ENCODE measurements at regions not wholly inside any gene's neighbourhood (a gene's known extent, or its start where the extent isn't known, plus 50 kb on each side); places are given as distances from the start of the nearest gene placed in this dataset.

- BruUV-seq (replicated peaks) = no TSS peak
- H3K36me3 ChIP-seq (ENCODE audit: control insufficient read depth in 1 of 2, insufficient read depth in 2 of 2, low read length in 2 of 2) = no peaks in the 10 kb centered on the region
- H3K27ac ChIP-seq (ENCODE audit: low read depth, low read length) = no peak overlapping the region
- no peaks in the 10 kb centered on the region for H3K79me2 ChIP-seq (ENCODE audit: insufficient read depth, low read length)
- H3K4me3 ChIP-seq (replicated peaks in 1 of 2; ENCODE audit: low read depth in 1 of 2, low read length in 2 of 2) = no peak overlapping the region
- no peaks in the 10 kb centered on the region for H3K4me1 ChIP-seq (ENCODE audit: control insufficient read depth in 1 of 2, insufficient read depth in 2 of 2, low read length in 2 of 2)
- ATAC-seq (no peak), DNase-seq (ENCODE audit: low read depth, low spot score) (no peak)
- TF ChIP-seq, protein P1, sequence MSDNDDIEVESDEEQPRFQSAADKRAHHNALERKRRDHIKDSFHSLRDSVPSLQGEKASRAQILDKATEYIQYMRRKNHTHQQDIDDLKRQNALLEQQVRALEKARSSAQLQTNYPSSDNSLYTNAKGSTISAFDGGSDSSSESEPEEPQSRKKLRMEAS (IDR thresholded peaks at IDR 0.05) = no peak
- TF ChIP-seq JUND (IDR thresholded peaks at IDR 0.05) = no peak
- no peak for TF ChIP-seq EZH2 (IDR thresholded peaks at IDR 0.05)
- no peak for TF ChIP-seq ELF1 (IDR thresholded peaks at IDR 0.05; ENCODE audit: borderline replicate concordance, low read depth)
- TF ChIP-seq TCF7L2 (IDR thresholded peaks at IDR 0.05; ENCODE audit: borderline replicate concordance, extremely low read depth, insufficient read depth, insufficient read length) = no peak
- no peak for TF ChIP-seq EZH2phosphoT487 (IDR thresholded peaks at IDR 0.05; ENCODE audit: borderline replicate concordance)
- intact Hi-C loops (cut with micrococcal nuclease) = no loop called here
- no peaks in the 10 kb centered on the region for H3K9me2 ChIP-seq (ENCODE audit: insufficient read depth)
- no peaks in the 10 kb centered on the region for H3K27me3 ChIP-seq (ENCODE audit: insufficient read depth, low read length)
- RAD21 ChIA-PET (ENCODE audit: low non-redundant PET in 1 of 2, low total read pairs in 2 of 2, uncharacterized antibody in 2 of 2, unreplicated experiment in 2 of 2) = no interaction called here
- POLR2A ChIA-PET = no interaction called here
- CTCF ChIA-PET = no interaction called here
- no peaks in the 10 kb centered on the region for H3K9me3 ChIP-seq (ENCODE audit: control insufficient read depth in 1 of 2, insufficient read depth in 1 of 2, low read depth in 1 of 2, low read length in 2 of 2)
- H3K9ac ChIP-seq (ENCODE audit: low read length) = no peak overlapping the region
- H2AFZ ChIP-seq (ENCODE audit: low read depth, low read length, poor library complexity, severe bottlenecking) = no peak overlapping the region
- no peaks in the 10 kb centered on the region for H4K20me1 ChIP-seq (ENCODE audit: insufficient read depth)
- no peak overlapping the region for H3K4me2 ChIP-seq (ENCODE audit: low read length)
Observed at GRCh38 chr7:17625043-17625442, 315.3 kb downstream of the SNX13 start.

DNA sequence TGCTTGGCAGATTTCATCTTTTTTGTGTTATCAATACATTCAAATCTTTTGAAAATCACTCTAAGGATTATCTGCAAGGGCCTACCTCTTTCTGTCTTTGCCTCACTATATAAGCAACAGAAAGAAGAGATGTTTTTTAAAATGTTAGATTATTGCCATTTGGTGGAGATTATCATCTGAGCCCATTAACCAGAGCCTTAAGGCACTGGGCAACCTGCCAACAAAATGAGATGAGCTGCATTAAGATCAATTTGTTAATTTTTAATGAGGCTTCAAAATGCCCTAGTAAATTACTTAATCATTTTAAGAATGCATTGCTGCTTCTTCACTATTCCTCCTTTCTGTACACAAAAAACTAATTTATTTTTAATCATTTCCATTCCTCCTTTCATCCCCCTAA lies 314.1 kb downstream of the SNX13 start:
- Histone ChIP-seq H2AFZ (ENCODE audit: low read depth, low read length, poor library complexity, severe bottlenecking) (no peak overlapping the region), H3K9me3 (ENCODE audit: control insufficient read depth in 1 of 2, insufficient read depth in 1 of 2, low read depth in 1 of 2, low read length in 2 of 2) (no peaks in the 10 kb centered on the region), H3K27me3 (ENCODE audit: insufficient read depth, low read length) (no peaks in the 10 kb centered on the region), H3K36me3 (ENCODE audit: control insufficient read depth in 1 of 2, insufficient read depth in 2 of 2, low read length in 2 of 2) (no peaks in the 10 kb centered on the region), H3K79me2 (ENCODE audit: insufficient read depth, low read length) (no peaks in the 10 kb centered on the region), H4K20me1 (ENCODE audit: insufficient read depth) (no peaks in the 10 kb centered on the region), H3K4me3 (replicated peaks in 1 of 2; ENCODE audit: low read depth in 1 of 2, low read length in 2 of 2) (no peak overlapping the region), H3K4me2 (ENCODE audit: low read length) (no peak overlapping the region), H3K9ac (ENCODE audit: low read length) (no peak overlapping the region), H3K4me1 (ENCODE audit: control insufficient read depth in 1 of 2, insufficient read depth in 2 of 2, low read length in 2 of 2) (no peaks in the 10 kb centered on the region), H3K27ac (ENCODE audit: low read depth, low read length) (no peak overlapping the region), H3K9me2 (ENCODE audit: insufficient read depth) (no peaks in the 10 kb centered on the region)
- ChIA-PET RAD21 (ENCODE audit: low non-redundant PET in 1 of 2, low total read pairs in 2 of 2, uncharacterized antibody in 2 of 2, unreplicated experiment in 2 of 2) (no interaction called here), CTCF (no interaction called here), POLR2A (no interaction called here)
- no TSS peak for BruUV-seq (replicated peaks)
- TF ChIP-seq SP1 (IDR thresholded peaks at IDR 0.05; ENCODE audit: low read depth) (no peak), REST (IDR thresholded peaks at IDR 0.05; ENCODE audit: low read depth) (no peak), CBX3 (IDR thresholded peaks at IDR 0.05; ENCODE audit: low read depth) (no peak), FOSL1 (IDR thresholded peaks at IDR 0.05; ENCODE audit: low read depth) (no peak), POLR2A (IDR thresholded peaks at IDR 0.05; ENCODE audit: borderline replicate concordance, extremely low read depth, insufficient read depth, insufficient read length) (no peak), YY1 (IDR thresholded peaks at IDR 0.05; ENCODE audit: extremely low read depth, insufficient replicate concordance, low read depth, low read length) (no peak), CEBPB (IDR thresholded peaks at IDR 0.05; ENCODE audit: low read depth) (no peak), SRF (IDR thresholded peaks at IDR 0.05; ENCODE audit: low read depth) (no peak), ZFX (IDR thresholded peaks at IDR 0.05) (no peak), ZNF274 (IDR thresholded peaks at IDR 0.05; ENCODE audit: low read depth, low read length) (no peak), EZH2phosphoT487 (IDR thresholded peaks at IDR 0.05; ENCODE audit: borderline replicate concordance) (no peak)
- TF ChIP-seq, protein P2, sequence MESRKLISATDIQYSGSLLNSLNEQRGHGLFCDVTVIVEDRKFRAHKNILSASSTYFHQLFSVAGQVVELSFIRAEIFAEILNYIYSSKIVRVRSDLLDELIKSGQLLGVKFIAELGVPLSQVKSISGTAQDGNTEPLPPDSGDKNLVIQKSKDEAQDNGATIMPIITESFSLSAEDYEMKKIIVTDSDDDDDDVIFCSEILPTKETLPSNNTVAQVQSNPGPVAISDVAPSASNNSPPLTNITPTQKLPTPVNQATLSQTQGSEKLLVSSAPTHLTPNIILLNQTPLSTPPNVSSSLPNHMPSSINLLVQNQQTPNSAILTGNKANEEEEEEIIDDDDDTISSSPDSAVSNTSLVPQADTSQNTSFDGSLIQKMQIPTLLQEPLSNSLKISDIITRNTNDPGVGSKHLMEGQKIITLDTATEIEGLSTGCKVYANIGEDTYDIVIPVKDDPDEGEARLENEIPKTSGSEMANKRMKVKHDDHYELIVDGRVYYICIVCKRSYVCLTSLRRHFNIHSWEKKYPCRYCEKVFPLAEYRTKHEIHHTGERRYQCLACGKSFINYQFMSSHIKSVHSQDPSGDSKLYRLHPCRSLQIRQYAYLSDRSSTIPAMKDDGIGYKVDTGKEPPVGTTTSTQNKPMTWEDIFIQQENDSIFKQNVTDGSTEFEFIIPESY (IDR thresholded peaks at IDR 0.05; ENCODE audit: extremely low read depth, insufficient replicate concordance, low read length) = no peak
- TF ChIP-seq, protein P1 (IDR thresholded peaks at IDR 0.05) = no peak
- intact Hi-C loops (cut with micrococcal nuclease) = no loop called here
- DNase-seq (ENCODE audit: low read depth, low spot score) (no peak), ATAC-seq (no peak)
